ENCODE measurements at regions not wholly inside any gene's neighbourhood (a gene's known extent, or its start where the extent isn't known, plus 50 kb on each side); places are given as distances from the start of the nearest gene placed in this dataset.

GRCh38 chr9:13503599-13503998, 224.1 kb upstream of the MPDZ start:
- Histone ChIP-seq H3K79me2 (ENCODE audit: insufficient read depth, low read length) (no peaks in the 10 kb centered on the region), H3K36me3 (ENCODE audit: insufficient read depth, low read length) (no peaks in the 10 kb centered on the region), H3F3A (ENCODE audit: insufficient read depth, low read length) (no peaks in the 10 kb centered on the region), H4K20me1 (ENCODE audit: insufficient read depth, low read length) (no peaks in the 10 kb centered on the region), H3K4me3 (ENCODE audit: low read depth, low read length, poor library complexity, severe bottlenecking) (no peak overlapping the region), H3K9ac (ENCODE audit: low read length) (no peak overlapping the region), H3K27me3 (ENCODE audit: insufficient read depth, low read length) (0 out of 2 replicates have a peak, but pooled peaks cover under 1% of the 10 kb centered on the region), H3K27ac (ENCODE audit: low read depth, low read length, poor library complexity, severe bottlenecking) (no peak overlapping the region), H3K4me2 (ENCODE audit: low read length) (no peak overlapping the region), H2AFZ (ENCODE audit: low read length) (no peak overlapping the region), H3K9me3 (ENCODE audit: low read length) (no peaks in the 10 kb centered on the region), H3K9me2 (ENCODE audit: low read depth, low read length) (no peaks in the 10 kb centered on the region), H3K4me1 (ENCODE audit: insufficient read depth, low read length, severe bottlenecking) (no peaks in the 10 kb centered on the region)
- TF ChIP-seq, protein P1, sequence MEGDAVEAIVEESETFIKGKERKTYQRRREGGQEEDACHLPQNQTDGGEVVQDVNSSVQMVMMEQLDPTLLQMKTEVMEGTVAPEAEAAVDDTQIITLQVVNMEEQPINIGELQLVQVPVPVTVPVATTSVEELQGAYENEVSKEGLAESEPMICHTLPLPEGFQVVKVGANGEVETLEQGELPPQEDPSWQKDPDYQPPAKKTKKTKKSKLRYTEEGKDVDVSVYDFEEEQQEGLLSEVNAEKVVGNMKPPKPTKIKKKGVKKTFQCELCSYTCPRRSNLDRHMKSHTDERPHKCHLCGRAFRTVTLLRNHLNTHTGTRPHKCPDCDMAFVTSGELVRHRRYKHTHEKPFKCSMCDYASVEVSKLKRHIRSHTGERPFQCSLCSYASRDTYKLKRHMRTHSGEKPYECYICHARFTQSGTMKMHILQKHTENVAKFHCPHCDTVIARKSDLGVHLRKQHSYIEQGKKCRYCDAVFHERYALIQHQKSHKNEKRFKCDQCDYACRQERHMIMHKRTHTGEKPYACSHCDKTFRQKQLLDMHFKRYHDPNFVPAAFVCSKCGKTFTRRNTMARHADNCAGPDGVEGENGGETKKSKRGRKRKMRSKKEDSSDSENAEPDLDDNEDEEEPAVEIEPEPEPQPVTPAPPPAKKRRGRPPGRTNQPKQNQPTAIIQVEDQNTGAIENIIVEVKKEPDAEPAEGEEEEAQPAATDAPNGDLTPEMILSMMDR (IDR thresholded peaks at IDR 0.05; ENCODE audit: low read length): no peak
- no peak for TF ChIP-seq EZH2 (IDR thresholded peaks at IDR 0.05; ENCODE audit: borderline replicate concordance, low read length)

- Histone ChIP-seq H3K9me3 (ENCODE audit: low read length) (no peaks in the 10 kb centered on the region), H2AFZ (ENCODE audit: low read length) (no peak overlapping the region), H4K20me1 (ENCODE audit: insufficient read depth, low read length) (no peaks in the 10 kb centered on the region), H3K9me2 (ENCODE audit: low read depth, low read length) (no peaks in the 10 kb centered on the region), H3K4me1 (ENCODE audit: insufficient read depth, low read length, severe bottlenecking) (no peaks in the 10 kb centered on the region), H3K79me2 (ENCODE audit: insufficient read depth, low read length) (no peaks in the 10 kb centered on the region), H3K27me3 (ENCODE audit: insufficient read depth, low read length) (no peaks in the 10 kb centered on the region), H3F3A (ENCODE audit: insufficient read depth, low read length) (no peaks in the 10 kb centered on the region), H3K9ac (ENCODE audit: low read length) (no peak overlapping the region), H3K36me3 (ENCODE audit: insufficient read depth, low read length) (no peaks in the 10 kb centered on the region), H3K27ac (ENCODE audit: low read depth, low read length, poor library complexity, severe bottlenecking) (no peak overlapping the region), H3K4me3 (ENCODE audit: low read depth, low read length, poor library complexity, severe bottlenecking) (no peak overlapping the region), H3K4me2 (ENCODE audit: low read length) (no peak overlapping the region)
- TF ChIP-seq EZH2 (IDR thresholded peaks at IDR 0.05; ENCODE audit: borderline replicate concordance, low read length): no peak
- TF ChIP-seq, protein P1 (IDR thresholded peaks at IDR 0.05; ENCODE audit: low read length): no peak
These were observed 223.0 kb upstream of the MPDZ start for GRCh38 chr9:13502484-13502883.

- Histone ChIP-seq H3K27ac (ENCODE audit: low read depth, low read length, poor library complexity, severe bottlenecking) (no peak overlapping the region), H3K36me3 (ENCODE audit: insufficient read depth, low read length) (no peaks in the 10 kb centered on the region), H3K4me1 (ENCODE audit: insufficient read depth, low read length, severe bottlenecking) (no peaks in the 10 kb centered on the region), H3K9ac (ENCODE audit: low read length) (no peak overlapping the region), H4K20me1 (ENCODE audit: insufficient read depth, low read length) (no peaks in the 10 kb centered on the region), H3K79me2 (ENCODE audit: insufficient read depth, low read length) (no peaks in the 10 kb centered on the region), H2AFZ (ENCODE audit: low read length) (no peak overlapping the region), H3K4me2 (ENCODE audit: low read length) (no peak overlapping the region), H3K9me3 (ENCODE audit: low read length) (no peaks in the 10 kb centered on the region), H3K9me2 (ENCODE audit: low read depth, low read length) (no peaks in the 10 kb centered on the region), H3F3A (ENCODE audit: insufficient read depth, low read length) (no peaks in the 10 kb centered on the region), H3K4me3 (ENCODE audit: low read depth, low read length, poor library complexity, severe bottlenecking) (no peak overlapping the region), H3K27me3 (ENCODE audit: insufficient read depth, low read length) (no peaks in the 10 kb centered on the region)
- TF ChIP-seq EZH2 (IDR thresholded peaks at IDR 0.05; ENCODE audit: borderline replicate concordance, low read length): no peak
- TF ChIP-seq, protein P1 (IDR thresholded peaks at IDR 0.05; ENCODE audit: low read length): no peak
These were observed 221.5 kb upstream of the MPDZ start for GRCh38 chr9:13501018-13501417.
